Endothelial cell (in vitro differentiated cells): ENCODE measurements at regions not wholly inside any gene's neighbourhood (a gene's known extent, or its start where the extent isn't known, plus 50 kb on each side); places are given as distances from the start of the nearest gene placed in this dataset.
"Not testable (repeated sequence)": the region's sequence is repeated elsewhere in the genome, so short reads cannot be mapped to it uniquely, and the experiment has no call there.

Source experiments
- DNase-seq: peaks from one replicate; pipeline ENCODE4 v3.0.0; 2021; ENCODE audit warnings: low spot score
- H3K27ac Mint-ChIP-seq: one replicate; pipeline ENCODE4 v1.8.0; 2021; ENCODE audit warnings: mixed read lengths, inconsistent platforms; ENCODE audit not compliant: unreplicated experiment
- H3K27me3 Mint-ChIP-seq: one replicate; pipeline ENCODE4 v1.8.0; 2021; ENCODE audit warnings: mild to moderate bottlenecking, moderate library complexity, mixed read lengths, inconsistent platforms; ENCODE audit not compliant: unreplicated experiment
- H3K36me3 Mint-ChIP-seq: one replicate; pipeline ENCODE4 v1.8.0; 2021; ENCODE audit warnings: mild to moderate bottlenecking, low read depth, mixed read lengths, inconsistent platforms; ENCODE audit not compliant: unreplicated experiment
- H3K4me1 Mint-ChIP-seq: one replicate; pipeline ENCODE4 v1.8.0; 2021; ENCODE audit warnings: mild to moderate bottlenecking, mixed read lengths, inconsistent platforms; ENCODE audit not compliant: unreplicated experiment
- H3K4me3 Mint-ChIP-seq: one replicate; pipeline ENCODE4 v1.8.0; 2021; ENCODE audit warnings: mild to moderate bottlenecking, mixed read lengths, inconsistent platforms; ENCODE audit not compliant: unreplicated experiment
- H3K9me3 Mint-ChIP-seq: one replicate; pipeline ENCODE4 v1.8.0; 2021; ENCODE audit warnings: mixed read lengths, inconsistent platforms; ENCODE audit not compliant: unreplicated experiment
- CTCF ChIP-seq: fragments of 200-600 bp; sonication (generic); IDR thresholded peaks from one replicate; pipeline ENCODE4 v1.5.0; 2021; ENCODE audit warnings: antibody characterized with exemption; ENCODE audit not compliant: unreplicated experiment

GRCh38 chr7:86049910-86050309 lies 593.8 kb upstream of the GRM3 start:
- TF ChIP-seq CTCF: no peak
- no peak overlapping the region for H3K4me3 Mint-ChIP-seq
- no peaks in the 10 kb centered on the region for H3K9me3 Mint-ChIP-seq
- no peak for DNase-seq
- no peaks in the 10 kb centered on the region for H3K36me3 Mint-ChIP-seq
- no peaks in the 10 kb centered on the region for H3K27me3 Mint-ChIP-seq
- no peak overlapping the region for H3K27ac Mint-ChIP-seq
- H3K4me1 Mint-ChIP-seq: no peaks in the 10 kb centered on the region

- not testable (repeated sequence) for H3K27me3 Mint-ChIP-seq, H3K4me1 Mint-ChIP-seq, H3K36me3 Mint-ChIP-seq, H3K27ac Mint-ChIP-seq, H3K9me3 Mint-ChIP-seq, DNase-seq, H3K4me3 Mint-ChIP-seq
Measured at GRCh38 chr7:86045197-86045596, 598.5 kb upstream of the GRM3 start.

GRCh38 chr7:86025807-86026206 lies 617.9 kb upstream of the GRM3 start:
- Mint-ChIP-seq H3K36me3 (no peaks in the 10 kb centered on the region), H3K27me3 (no peaks in the 10 kb centered on the region), H3K4me1 (no peaks in the 10 kb centered on the region), H3K9me3 (no peaks in the 10 kb centered on the region), H3K4me3 (no peak overlapping the region), H3K27ac (no peak overlapping the region)
- no peak for DNase-seq
- TF ChIP-seq CTCF: no peak

- Mint-ChIP-seq H3K36me3 (no peaks in the 10 kb centered on the region), H3K9me3 (no peaks in the 10 kb centered on the region), H3K4me1 (no peaks in the 10 kb centered on the region), H3K27ac (no peak overlapping the region), H3K27me3 (no peaks in the 10 kb centered on the region), H3K4me3 (no peak overlapping the region)
- no peak for TF ChIP-seq CTCF
- no peak for DNase-seq
Measured at GRCh38 chr7:86013662-86014061, 630.0 kb upstream of the GRM3 start.

GRCh38 chr7:86012971-86013370 lies 630.7 kb upstream of the GRM3 start:
- Mint-ChIP-seq H3K27me3 (no peaks in the 10 kb centered on the region), H3K4me1 (no peaks in the 10 kb centered on the region), H3K9me3 (no peaks in the 10 kb centered on the region), H3K4me3 (no peak overlapping the region), H3K36me3 (no peaks in the 10 kb centered on the region), H3K27ac (no peak overlapping the region)
- TF ChIP-seq CTCF: no peak
- no peak for DNase-seq

- no peak for TF ChIP-seq CTCF
- H3K4me1 Mint-ChIP-seq: peaks cover 4% of the 10 kb centered on the region
- H3K4me3 Mint-ChIP-seq: no peak overlapping the region
- H3K27me3 Mint-ChIP-seq: peaks cover 3% of the 10 kb centered on the region
- no peak overlapping the region for H3K27ac Mint-ChIP-seq
- H3K36me3 Mint-ChIP-seq: no peaks in the 10 kb centered on the region
- no peak for DNase-seq
- H3K9me3 Mint-ChIP-seq: no peaks in the 10 kb centered on the region
Measured at GRCh38 chr7:86008898-86009297, 634.8 kb upstream of the GRM3 start.
